PC-9 (cell line): ENCODE measurements at regions not wholly inside any gene's neighbourhood (a gene's known extent, or its start where the extent isn't known, plus 50 kb on each side); places are given as distances from the start of the nearest gene placed in this dataset.

ENCODE experiments used
- EZH2 ChIP-seq: fragments of 200-600 bp; sonication (generic); IDR thresholded peaks from 2 replicates; pipeline ENCODE4 v1.8.0; 2017; ENCODE audit warnings: antibody characterized with exemption, low read depth
- TF ChIP-seq, protein P1 (sequence below): fragments of 200-600 bp; sonication (generic); conservative IDR thresholded peaks from 2 replicates; pipeline ENCODE4 v1.6.1; 2017; ENCODE audit warnings: mixed run types, antibody characterized with exemption, mild to moderate bottlenecking, moderate library complexity

DNA sequence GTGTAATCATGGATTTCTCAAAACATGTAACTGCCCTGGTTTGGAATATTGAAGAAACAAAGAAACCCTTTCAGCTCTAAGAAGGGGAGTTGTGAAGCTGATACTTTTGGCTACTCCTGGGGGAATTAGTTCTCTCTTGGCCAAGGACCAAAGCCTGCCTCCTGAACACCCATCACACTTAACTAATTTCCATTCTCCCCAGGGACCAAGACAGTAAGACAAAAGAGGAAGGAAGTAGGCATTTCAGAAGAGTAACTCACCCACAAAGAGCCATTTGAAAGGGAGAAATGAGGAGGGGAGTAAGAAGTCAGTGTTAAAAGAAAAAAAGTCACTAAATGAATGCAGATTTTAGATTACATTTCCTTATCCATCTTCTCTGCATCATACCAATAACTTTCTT, 328.0 kb upstream of the SOX2 start:
- TF ChIP-seq EZH2, result no peak
- TF ChIP-seq, protein P1, sequence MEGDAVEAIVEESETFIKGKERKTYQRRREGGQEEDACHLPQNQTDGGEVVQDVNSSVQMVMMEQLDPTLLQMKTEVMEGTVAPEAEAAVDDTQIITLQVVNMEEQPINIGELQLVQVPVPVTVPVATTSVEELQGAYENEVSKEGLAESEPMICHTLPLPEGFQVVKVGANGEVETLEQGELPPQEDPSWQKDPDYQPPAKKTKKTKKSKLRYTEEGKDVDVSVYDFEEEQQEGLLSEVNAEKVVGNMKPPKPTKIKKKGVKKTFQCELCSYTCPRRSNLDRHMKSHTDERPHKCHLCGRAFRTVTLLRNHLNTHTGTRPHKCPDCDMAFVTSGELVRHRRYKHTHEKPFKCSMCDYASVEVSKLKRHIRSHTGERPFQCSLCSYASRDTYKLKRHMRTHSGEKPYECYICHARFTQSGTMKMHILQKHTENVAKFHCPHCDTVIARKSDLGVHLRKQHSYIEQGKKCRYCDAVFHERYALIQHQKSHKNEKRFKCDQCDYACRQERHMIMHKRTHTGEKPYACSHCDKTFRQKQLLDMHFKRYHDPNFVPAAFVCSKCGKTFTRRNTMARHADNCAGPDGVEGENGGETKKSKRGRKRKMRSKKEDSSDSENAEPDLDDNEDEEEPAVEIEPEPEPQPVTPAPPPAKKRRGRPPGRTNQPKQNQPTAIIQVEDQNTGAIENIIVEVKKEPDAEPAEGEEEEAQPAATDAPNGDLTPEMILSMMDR, result no peak
